HG02870 (cell line): ENCODE measurements at regions not wholly inside any gene's neighbourhood (a gene's known extent, or its start where the extent isn't known, plus 50 kb on each side); places are given as distances from the start of the nearest gene placed in this dataset.

Source experiments
- ATAC-seq: cut with Tn5 transposase; IDR thresholded peaks from one replicate; pipeline ENCODE4 v1.9.1; 2021; ENCODE audit warnings: mild to moderate bottlenecking, moderate library complexity; ENCODE audit not compliant: unreplicated experiment

DNA sequence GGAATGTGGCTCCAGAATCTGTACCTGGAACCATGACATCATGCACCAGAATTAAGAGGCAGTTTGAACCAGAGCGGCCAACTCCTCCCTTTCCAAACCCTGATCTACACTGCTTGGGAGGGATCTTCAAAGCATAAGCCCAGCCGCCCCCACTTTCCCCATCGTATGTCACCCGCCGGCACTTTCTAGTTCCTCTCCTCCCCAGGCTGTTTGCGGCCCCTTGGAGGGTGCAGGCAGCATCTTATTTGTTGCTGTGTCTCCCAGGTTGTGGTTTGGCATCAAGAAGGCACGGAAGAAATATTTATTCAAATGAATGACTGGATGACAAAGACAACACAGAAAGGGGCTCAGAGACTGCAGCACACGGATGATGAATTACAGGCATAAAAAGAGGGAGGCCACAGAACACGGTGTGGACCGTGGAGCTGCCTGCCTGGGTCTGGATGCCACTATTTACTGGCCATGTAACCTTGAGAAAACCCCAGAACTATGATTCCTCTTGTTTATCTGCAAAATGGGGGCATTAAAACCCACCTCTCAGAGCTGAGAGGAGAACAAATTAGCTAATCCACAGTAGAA is 305.8 kb downstream of the EIPR1 start:
- ATAC-seq, result no peak

DNA sequence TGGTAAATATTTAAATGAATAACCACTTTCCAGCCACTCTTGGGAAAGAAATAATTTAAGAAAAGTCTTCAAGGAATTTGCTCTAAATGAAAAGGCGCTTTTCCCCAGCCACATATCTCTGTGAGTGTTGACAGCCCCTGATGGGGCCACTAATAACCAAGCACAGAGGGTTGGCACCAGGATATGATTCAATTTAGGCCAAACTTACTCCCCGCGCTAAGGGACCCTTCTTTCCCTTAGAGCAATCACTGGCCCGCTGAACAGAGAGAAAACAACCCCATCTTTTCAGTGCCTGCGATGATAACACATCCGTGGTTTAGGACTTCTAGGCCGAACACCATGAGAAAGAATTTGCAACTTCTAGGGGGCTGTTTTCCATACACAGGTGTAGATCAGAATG is 310.8 kb downstream of the EIPR1 start:
- no peak for ATAC-seq

GRCh38 chr2:3065928-3066327 is 311.7 kb downstream of the EIPR1 start:
- ATAC-seq, result no peak

GRCh38 chr2:3062476-3063260 is 314.9 kb downstream of the EIPR1 start:
- ATAC-seq, result no peak

DNA sequence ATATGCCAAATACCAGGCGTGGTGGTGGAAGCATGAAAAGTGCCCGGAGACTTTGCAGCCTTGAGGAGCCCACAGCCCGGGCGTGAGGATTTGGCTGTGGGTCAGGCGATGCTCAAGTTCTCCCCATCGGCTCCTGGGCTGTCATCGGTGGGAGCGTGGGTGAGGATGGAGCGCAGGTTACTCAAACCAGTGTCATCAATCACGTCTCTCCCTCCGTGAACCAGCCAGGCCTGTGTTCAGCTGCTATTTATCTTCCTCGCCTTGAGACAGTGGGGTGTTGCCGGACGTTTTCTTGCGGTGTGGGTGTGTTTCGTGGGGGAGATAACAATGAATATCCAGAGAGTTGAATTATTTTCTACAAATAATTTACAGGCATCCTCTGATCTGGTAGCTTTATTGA is 317.6 kb downstream of the EIPR1 start:
- ATAC-seq, result no peak

DNA sequence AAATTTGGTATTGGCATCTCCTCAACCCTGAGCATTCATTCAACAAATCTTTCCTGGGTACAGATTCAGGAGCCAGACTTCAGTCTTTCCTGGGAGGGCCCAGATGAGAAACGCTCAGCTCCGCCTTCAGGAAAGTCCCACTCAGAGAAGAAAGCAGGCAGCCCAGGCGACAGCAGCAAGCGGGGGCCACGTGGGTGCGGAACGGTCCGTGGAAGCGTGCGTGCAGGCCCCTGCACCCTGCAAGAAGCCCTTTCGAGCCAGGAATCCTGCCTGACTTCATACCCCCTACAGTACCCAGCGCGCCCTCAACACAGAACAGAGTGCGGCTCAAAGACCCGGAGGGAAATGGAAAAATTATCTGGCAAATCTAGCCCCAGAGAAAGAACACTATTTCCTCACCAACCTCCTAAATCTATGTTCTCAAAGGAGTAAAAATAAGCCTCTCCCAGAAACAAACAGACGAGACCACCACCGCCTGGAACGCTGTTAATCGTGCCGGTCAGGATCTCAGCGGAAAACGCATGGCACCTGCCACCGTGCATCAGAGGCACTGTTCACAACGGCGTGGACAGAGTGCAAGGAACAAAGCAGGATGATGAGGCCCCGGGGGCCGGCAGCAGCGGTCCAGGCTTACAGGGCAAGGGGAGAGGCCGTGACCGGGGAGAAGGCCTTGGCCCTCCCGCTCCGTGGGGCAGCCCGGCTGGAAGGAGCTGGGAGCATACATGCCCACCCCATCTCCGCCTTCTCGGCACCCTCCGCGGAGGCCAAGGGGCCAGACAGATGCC is 318.3 kb downstream of the EIPR1 start:
- no peak for ATAC-seq

GRCh38 chr2:3054066-3054465 is 323.6 kb downstream of the EIPR1 start:
- no peak for ATAC-seq

- no peak for ATAC-seq
These were observed 326.4 kb downstream of the EIPR1 start for GRCh38 chr2:3051266-3051665.

DNA sequence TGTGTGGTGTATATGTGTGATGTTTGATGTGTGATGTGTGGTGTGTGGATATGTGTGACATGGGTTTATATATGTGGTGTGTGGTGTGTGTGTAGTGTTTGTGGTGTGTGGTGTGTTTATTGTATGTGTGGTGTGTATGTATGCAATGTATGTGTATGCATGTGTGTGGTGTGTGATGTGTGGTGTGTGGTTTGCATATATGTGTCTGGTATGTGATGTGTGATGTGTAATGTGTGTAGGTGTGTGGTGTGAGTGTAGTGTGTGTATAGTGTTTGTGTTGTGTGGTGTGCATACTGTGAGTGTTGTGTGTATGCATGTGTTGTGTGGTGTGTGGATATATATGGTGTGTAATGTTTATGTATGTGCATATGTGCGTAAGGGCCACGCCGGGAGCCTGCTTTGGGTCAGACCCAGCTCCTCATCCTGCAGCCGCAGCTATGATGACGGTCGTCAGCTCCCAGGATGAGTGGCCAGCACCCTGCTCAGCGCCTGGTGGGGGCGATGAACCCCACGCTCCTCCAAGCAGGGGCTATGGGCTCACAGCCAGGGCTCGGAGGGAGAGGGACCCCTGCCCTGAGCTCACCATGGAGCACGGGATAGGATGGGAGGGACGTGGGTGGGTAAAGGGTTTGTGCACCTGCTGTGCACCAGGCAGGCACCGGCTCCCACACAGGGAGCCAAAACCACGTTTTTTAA is 331.3 kb downstream of the EIPR1 start:
- no peak for ATAC-seq

GRCh38 chr2:3045318-3045921 is 332.2 kb downstream of the EIPR1 start:
- no peak for ATAC-seq

DNA sequence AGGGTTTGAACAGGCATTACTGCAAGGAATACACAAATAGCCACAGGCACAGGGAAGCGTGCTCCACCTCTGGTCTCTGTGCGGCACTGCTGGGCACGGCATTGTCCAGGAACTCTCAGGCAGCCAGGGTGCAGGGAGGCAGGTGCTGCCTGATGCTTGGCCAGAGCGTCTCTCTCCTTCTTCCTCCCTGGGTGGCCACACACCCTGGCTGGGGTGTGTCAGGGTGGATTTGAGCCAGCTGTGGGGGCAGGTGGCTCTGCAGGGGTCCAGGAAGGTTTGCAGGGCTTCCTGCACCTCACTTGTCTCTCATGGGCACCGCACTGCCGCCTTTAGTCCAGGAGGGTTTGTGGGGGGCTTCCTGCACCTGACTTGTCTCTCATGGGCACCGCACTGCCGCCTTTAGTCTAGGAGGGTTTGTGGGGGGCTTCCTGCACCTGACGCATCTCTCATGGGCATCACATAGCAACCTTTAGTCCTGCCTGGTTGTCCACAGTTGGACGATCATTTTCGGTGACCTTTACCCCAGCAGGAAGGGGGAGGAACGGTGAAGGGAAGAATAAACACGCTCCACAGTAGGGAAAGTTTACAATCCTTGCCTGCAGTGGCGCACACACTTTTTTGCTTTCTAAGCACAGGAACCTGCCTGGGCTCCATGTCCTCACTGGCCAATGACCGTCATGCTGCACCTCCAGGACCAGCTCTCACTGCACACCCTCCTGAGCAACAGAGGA is 332.9 kb downstream of the EIPR1 start:
- ATAC-seq, result no peak

DNA sequence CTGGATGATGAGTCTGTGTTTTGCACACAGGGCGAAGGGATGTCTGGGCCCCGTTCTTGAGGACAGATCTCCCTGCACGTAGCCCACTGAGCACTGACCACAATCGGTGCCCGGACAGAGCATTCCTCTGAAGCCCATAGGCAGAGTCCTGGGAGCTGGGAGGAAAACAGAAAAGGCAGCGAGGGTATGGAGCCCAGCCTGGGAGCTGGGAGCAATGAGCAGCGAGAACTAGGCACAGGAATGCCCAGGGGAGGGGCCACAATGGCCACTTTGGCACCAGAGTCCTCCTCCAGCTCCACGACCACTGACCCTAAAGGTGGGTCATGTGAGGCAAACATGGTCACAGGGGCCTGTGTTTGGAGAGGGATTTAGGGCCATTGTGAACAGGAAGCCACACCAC is 333.9 kb downstream of the EIPR1 start:
- ATAC-seq, result no peak

GRCh38 chr2:3042601-3043585 is 334.7 kb downstream of the EIPR1 start:
- ATAC-seq, result no peak

DNA sequence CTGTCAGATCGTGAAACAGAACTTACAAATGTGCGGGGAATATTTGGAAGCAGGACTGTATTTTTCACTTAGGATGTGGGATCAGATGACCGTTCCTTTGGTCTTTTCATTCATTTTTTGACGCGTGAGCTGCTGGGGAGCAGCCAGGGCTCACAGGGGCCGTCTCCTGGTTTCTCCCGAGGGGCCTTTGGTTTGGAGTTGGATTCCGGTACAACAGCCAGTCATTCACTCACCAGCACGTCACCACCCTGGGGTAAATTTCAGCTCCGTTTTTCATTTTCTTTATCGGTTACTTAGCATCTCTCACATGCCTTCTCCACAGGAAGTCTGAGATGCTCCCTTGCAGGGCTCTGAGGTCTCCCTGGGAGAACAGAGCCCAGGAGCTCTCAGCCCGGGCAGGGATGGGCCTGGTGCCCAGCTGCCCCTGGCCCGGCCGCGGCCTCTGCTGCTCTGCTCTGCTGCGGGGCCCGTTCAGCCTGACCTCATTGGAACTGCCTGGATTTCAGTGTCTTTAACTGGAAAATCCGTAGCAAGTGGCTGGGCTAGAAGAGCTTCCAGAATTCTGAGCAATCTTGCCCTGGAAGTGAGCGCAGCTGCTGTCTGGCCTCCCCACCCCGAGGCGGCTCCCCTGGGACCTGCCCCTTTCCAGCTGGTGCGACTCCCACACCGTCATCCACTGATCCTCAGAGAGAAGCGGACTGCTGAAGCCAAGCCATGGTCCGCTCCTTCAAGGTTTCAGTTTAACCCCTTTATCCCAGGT is 335.6 kb downstream of the EIPR1 start:
- ATAC-seq, result no peak

- no peak for ATAC-seq
These were observed 336.4 kb downstream of the EIPR1 start for GRCh38 chr2:3041246-3041645.

DNA sequence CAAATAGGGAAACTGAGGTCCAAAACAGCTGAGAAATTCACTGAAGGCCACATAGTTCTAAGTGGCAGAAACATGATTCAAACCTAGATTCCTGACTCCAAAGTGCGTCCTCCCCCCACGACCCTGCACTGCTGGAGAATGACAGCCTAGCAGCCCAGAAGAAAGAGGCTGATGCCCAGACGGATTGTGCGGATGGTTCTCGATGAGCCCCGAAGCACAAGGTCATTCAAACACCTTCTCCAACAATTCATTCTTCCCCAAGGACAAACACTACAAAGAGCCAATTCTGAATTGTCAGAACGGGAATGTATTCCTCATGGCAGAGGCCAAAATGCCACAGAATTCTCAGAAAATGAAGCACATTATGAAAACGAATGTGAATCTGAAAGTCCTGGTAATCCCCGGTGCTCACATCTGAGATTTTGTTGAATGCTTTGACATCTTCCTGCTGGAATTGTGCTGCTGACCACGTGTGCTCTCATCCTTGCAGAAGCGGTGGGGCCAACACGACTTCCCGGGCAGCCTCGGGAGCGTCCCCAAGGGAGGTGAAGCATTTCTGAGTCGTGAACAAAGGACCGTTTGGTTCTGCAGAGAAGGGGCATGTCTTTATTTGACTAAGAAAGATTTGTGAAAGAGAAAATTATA is 337.0 kb downstream of the EIPR1 start:
- no peak for ATAC-seq

GRCh38 chr2:3040066-3040428 is 337.6 kb downstream of the EIPR1 start:
- ATAC-seq, result no peak
